ENCODE measurements at regions not wholly inside any gene's neighbourhood (a gene's known extent, or its start where the extent isn't known, plus 50 kb on each side); places are given as distances from the start of the nearest gene placed in this dataset.
A peak's percentile ranks its signal among the peaks of the same experiment; 100 is the strongest.

- DNase-seq: no peak
- Histone ChIP-seq H2BK120ac (ENCODE audit: low read depth, low read length) (no peak overlapping the region), H3K23ac (ENCODE audit: low read length in 2 of 2) (no peak overlapping the region), H3K14ac (ENCODE audit: low read length in 2 of 2) (no peak overlapping the region), H3K4me2 (ENCODE audit: low read length, poor library complexity, severe bottlenecking) (no peak overlapping the region), H3K27me3 (ENCODE audit: control insufficient read depth in 1 of 2, insufficient read depth in 1 of 2, low read length in 2 of 2) (no peaks in the 10 kb centered on the region), H4K91ac (ENCODE audit: low read length) (no peak overlapping the region), H3K27ac (ENCODE audit: low read length, poor library complexity, severe bottlenecking) (no peak overlapping the region), H2BK5ac (ENCODE audit: low read depth, low read length, poor library complexity, severe bottlenecking) (no peak overlapping the region), H4K8ac (ENCODE audit: low read length) (no peak overlapping the region), H2BK12ac (ENCODE audit: low read length in 2 of 2) (no peak overlapping the region), H3K9me3 (ENCODE audit: control insufficient read depth, low read length) (peaks cover 6% of the 10 kb centered on the region), H3K4me3 (ENCODE audit: insufficient read depth in 1 of 2, low read depth in 1 of 2, low read length in 2 of 2) (no peak overlapping the region), H3K18ac (ENCODE audit: low read depth in 1 of 2, low read length in 2 of 2) (no peak overlapping the region), H3K9ac (ENCODE audit: low read length) (no peak overlapping the region), H3K79me1 (replicated peaks; ENCODE audit: low read length, poor library complexity, severe bottlenecking) (no peaks in the 10 kb centered on the region), H2BK15ac (ENCODE audit: low read depth, poor library complexity, severe bottlenecking) (no peak overlapping the region), H2AFZ (ENCODE audit: low read depth, low read length) (no peak overlapping the region), H3K36me3 (ENCODE audit: control insufficient read depth in 1 of 2, insufficient read depth in 2 of 2, low read depth in 1 of 2, low read length in 2 of 2) (no peaks in the 10 kb centered on the region), H3K4me1 (ENCODE audit: control insufficient read depth, insufficient read depth, low read depth, low read length) (no peaks in the 10 kb centered on the region), H3K4ac (ENCODE audit: low read depth in 1 of 2, low read length in 2 of 2) (no peak overlapping the region), H2AK5ac (ENCODE audit: low read length, severe bottlenecking) (no peak overlapping the region)
- 91% methylated on average over 4 of the region's 4 CpGs for WGBS
Measured at GRCh38 chr6:17006543-17006942, 95.3 kb upstream of the STMND1 start.

DNA sequence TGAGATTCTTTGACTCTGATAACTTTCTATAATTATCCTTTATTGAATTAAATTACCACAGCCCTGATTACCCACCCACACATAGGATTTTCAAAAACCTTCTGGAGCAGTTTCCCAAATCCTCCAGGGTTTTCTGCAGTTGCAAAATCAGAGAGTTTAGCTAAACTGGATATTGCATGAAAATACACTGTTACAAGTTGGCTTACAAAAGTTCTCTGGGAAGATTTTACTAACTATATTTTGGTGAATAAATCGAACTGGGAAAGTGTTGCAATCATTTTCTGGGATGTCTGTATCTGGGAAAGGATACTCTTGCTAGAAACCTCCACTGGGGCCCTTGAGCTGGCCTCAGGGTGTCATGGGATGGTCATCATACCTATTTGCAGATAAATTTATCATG is 97.6 kb upstream of the STMND1 start:
- H2AK5ac ChIP-seq (ENCODE audit: low read length, severe bottlenecking): no peak overlapping the region
- H3K9me3 ChIP-seq (ENCODE audit: control insufficient read depth, low read length): peaks cover 6% of the 10 kb centered on the region
- no peaks in the 10 kb centered on the region for H3K36me3 ChIP-seq (ENCODE audit: control insufficient read depth in 1 of 2, insufficient read depth in 2 of 2, low read depth in 1 of 2, low read length in 2 of 2)
- H2BK12ac ChIP-seq (ENCODE audit: low read length in 2 of 2): no peak overlapping the region
- H3K4ac ChIP-seq (ENCODE audit: low read depth in 1 of 2, low read length in 2 of 2): no peak overlapping the region
- no peak overlapping the region for H3K27ac ChIP-seq (ENCODE audit: low read length, poor library complexity, severe bottlenecking)
- H2AFZ ChIP-seq (ENCODE audit: low read depth, low read length): no peak overlapping the region
- H3K4me3 ChIP-seq (ENCODE audit: insufficient read depth in 1 of 2, low read depth in 1 of 2, low read length in 2 of 2): no peak overlapping the region
- no peak overlapping the region for H3K18ac ChIP-seq (ENCODE audit: low read depth in 1 of 2, low read length in 2 of 2)
- H3K4me2 ChIP-seq (ENCODE audit: low read length, poor library complexity, severe bottlenecking): no peak overlapping the region
- no peak overlapping the region for H3K14ac ChIP-seq (ENCODE audit: low read length in 2 of 2)
- no peak overlapping the region for H2BK15ac ChIP-seq (ENCODE audit: low read depth, poor library complexity, severe bottlenecking)
- no peaks in the 10 kb centered on the region for H3K4me1 ChIP-seq (ENCODE audit: control insufficient read depth, insufficient read depth, low read depth, low read length)
- no peak for DNase-seq
- H3K79me1 ChIP-seq (replicated peaks; ENCODE audit: low read length, poor library complexity, severe bottlenecking): no peaks in the 10 kb centered on the region
- peak overlapping the region; percentile 11 for H3K9ac ChIP-seq (ENCODE audit: low read length)
- H2BK120ac ChIP-seq (ENCODE audit: low read depth, low read length): no peak overlapping the region
- no peak overlapping the region for H2BK5ac ChIP-seq (ENCODE audit: low read depth, low read length, poor library complexity, severe bottlenecking)
- no peaks in the 10 kb centered on the region for H3K27me3 ChIP-seq (ENCODE audit: control insufficient read depth in 1 of 2, insufficient read depth in 1 of 2, low read length in 2 of 2)
- 58% methylated on average over 1 of the region's 1 CpG for WGBS
- H4K91ac ChIP-seq (ENCODE audit: low read length): no peak overlapping the region
- H3K23ac ChIP-seq (ENCODE audit: low read length in 2 of 2): no peak overlapping the region
- H4K8ac ChIP-seq (ENCODE audit: low read length): no peak overlapping the region

DNA sequence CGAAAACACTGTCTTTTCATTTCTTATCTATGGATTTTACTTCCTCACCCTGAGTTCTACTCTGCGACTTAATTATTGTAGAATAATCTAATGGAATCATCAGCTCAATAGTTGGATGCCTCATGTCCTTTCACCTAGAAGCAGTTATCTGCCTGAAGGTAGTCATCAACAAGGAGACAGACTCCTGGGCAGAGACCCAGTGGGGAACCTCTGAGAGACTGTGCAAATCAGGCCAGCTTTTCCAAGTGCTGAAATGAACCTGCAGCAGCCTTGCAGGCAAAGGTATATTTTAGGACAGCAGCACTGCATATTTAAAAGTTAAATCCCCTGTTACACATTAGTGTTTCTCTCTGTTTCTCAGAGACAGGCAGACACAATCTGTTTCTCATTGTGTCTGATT is 99.7 kb upstream of the STMND1 start:
- H3K27me3 ChIP-seq (ENCODE audit: control insufficient read depth in 1 of 2, insufficient read depth in 1 of 2, low read length in 2 of 2): peaks cover 2 to 4% of the 10 kb centered on the region in 2 experiments
- DNase-seq: no peak
- no peak overlapping the region for H2BK120ac ChIP-seq (ENCODE audit: low read depth, low read length)
- no peaks in the 10 kb centered on the region for H3K79me1 ChIP-seq (replicated peaks; ENCODE audit: low read length, poor library complexity, severe bottlenecking)
- no peak overlapping the region for H4K91ac ChIP-seq (ENCODE audit: low read length)
- no peak overlapping the region for H3K9ac ChIP-seq (ENCODE audit: low read length)
- H3K4ac ChIP-seq (ENCODE audit: low read depth in 1 of 2, low read length in 2 of 2): no peak overlapping the region
- no peak overlapping the region for H2BK5ac ChIP-seq (ENCODE audit: low read depth, low read length, poor library complexity, severe bottlenecking)
- no peaks in the 10 kb centered on the region for H3K9me3 ChIP-seq (ENCODE audit: control insufficient read depth, low read length)
- no peaks in the 10 kb centered on the region for H3K36me3 ChIP-seq (ENCODE audit: control insufficient read depth in 1 of 2, insufficient read depth in 2 of 2, low read depth in 1 of 2, low read length in 2 of 2)
- H2AK5ac ChIP-seq (ENCODE audit: low read length, severe bottlenecking): no peak overlapping the region
- no peak overlapping the region for H2AFZ ChIP-seq (ENCODE audit: low read depth, low read length)
- H3K4me2 ChIP-seq (ENCODE audit: low read length, poor library complexity, severe bottlenecking): no peak overlapping the region
- no peaks in the 10 kb centered on the region for H3K4me1 ChIP-seq (ENCODE audit: control insufficient read depth, insufficient read depth, low read depth, low read length)
- H3K4me3 ChIP-seq (ENCODE audit: insufficient read depth in 1 of 2, low read depth in 1 of 2, low read length in 2 of 2): no peak overlapping the region
- no peak overlapping the region for H2BK12ac ChIP-seq (ENCODE audit: low read length in 2 of 2)
- no peak overlapping the region for H2BK15ac ChIP-seq (ENCODE audit: low read depth, poor library complexity, severe bottlenecking)
- no peak overlapping the region for H3K14ac ChIP-seq (ENCODE audit: low read length in 2 of 2)
- H3K27ac ChIP-seq (ENCODE audit: low read length, poor library complexity, severe bottlenecking): no peak overlapping the region
- 100% methylated on average over 1 of the region's 2 CpGs for WGBS
- no peak overlapping the region for H4K8ac ChIP-seq (ENCODE audit: low read length)
- no peak overlapping the region for H3K23ac ChIP-seq (ENCODE audit: low read length in 2 of 2)
- no peak overlapping the region for H3K18ac ChIP-seq (ENCODE audit: low read depth in 1 of 2, low read length in 2 of 2)

DNA sequence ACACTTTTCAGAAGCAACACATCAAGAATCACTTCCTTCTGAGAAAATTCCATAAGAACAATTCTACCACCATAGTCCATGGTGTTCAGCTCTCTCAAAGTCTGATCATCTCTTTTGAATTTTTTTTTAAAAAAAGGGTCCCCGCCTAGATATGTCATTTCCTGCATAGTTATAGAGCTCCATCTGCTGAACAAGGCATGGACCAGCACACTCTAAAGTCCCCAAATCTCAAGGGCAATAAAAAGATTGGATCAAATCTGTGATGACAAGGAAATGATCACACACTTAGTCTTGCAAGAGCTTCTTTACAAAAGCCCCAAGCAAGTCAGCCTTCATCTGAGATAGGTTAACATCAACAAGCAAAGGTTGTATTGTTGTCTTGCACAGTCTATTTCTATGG is 100.7 kb upstream of the STMND1 start:
- no peak overlapping the region for H3K18ac ChIP-seq (ENCODE audit: low read depth in 1 of 2, low read length in 2 of 2)
- no peak overlapping the region for H4K8ac ChIP-seq (ENCODE audit: low read length)
- no peak overlapping the region for H2BK15ac ChIP-seq (ENCODE audit: low read depth, poor library complexity, severe bottlenecking)
- DNase-seq: peak; percentile 6
- no peak overlapping the region for H3K4ac ChIP-seq (ENCODE audit: low read depth in 1 of 2, low read length in 2 of 2)
- no peaks in the 10 kb centered on the region for H3K36me3 ChIP-seq (ENCODE audit: control insufficient read depth in 1 of 2, insufficient read depth in 2 of 2, low read depth in 1 of 2, low read length in 2 of 2)
- H2BK5ac ChIP-seq (ENCODE audit: low read depth, low read length, poor library complexity, severe bottlenecking): no peak overlapping the region
- no peak overlapping the region for H2AK5ac ChIP-seq (ENCODE audit: low read length, severe bottlenecking)
- no peak overlapping the region for H3K23ac ChIP-seq (ENCODE audit: low read length in 2 of 2)
- no peak overlapping the region for H3K14ac ChIP-seq (ENCODE audit: low read length in 2 of 2)
- no peaks in the 10 kb centered on the region for H3K4me1 ChIP-seq (ENCODE audit: control insufficient read depth, insufficient read depth, low read depth, low read length)
- peaks cover 4 to 7% of the 10 kb centered on the region in 2 experiments for H3K27me3 ChIP-seq (ENCODE audit: control insufficient read depth in 1 of 2, insufficient read depth in 1 of 2, low read length in 2 of 2)
- no peak overlapping the region for H4K91ac ChIP-seq (ENCODE audit: low read length)
- 80% methylated on average over 1 of the region's 1 CpG for WGBS
- H3K4me3 ChIP-seq (ENCODE audit: insufficient read depth in 1 of 2, low read depth in 1 of 2, low read length in 2 of 2): no peak overlapping the region
- H2AFZ ChIP-seq (ENCODE audit: low read depth, low read length): no peak overlapping the region
- no peaks in the 10 kb centered on the region for H3K79me1 ChIP-seq (replicated peaks; ENCODE audit: low read length, poor library complexity, severe bottlenecking)
- H3K27ac ChIP-seq (ENCODE audit: low read length, poor library complexity, severe bottlenecking): no peak overlapping the region
- no peaks in the 10 kb centered on the region for H3K9me3 ChIP-seq (ENCODE audit: control insufficient read depth, low read length)
- no peak overlapping the region for H3K4me2 ChIP-seq (ENCODE audit: low read length, poor library complexity, severe bottlenecking)
- H2BK120ac ChIP-seq (ENCODE audit: low read depth, low read length): no peak overlapping the region
- H3K9ac ChIP-seq (ENCODE audit: low read length): no peak overlapping the region
- H2BK12ac ChIP-seq (ENCODE audit: low read length in 2 of 2): no peak overlapping the region

Measured in mesenchymal stem cell (in vitro differentiated cells and primary cell).